A673 (cell line): ENCODE measurements at regions not wholly inside any gene's neighbourhood (a gene's known extent, or its start where the extent isn't known, plus 50 kb on each side); places are given as distances from the start of the nearest gene placed in this dataset.

Source experiments
- EZH2 ChIP-seq: fragments of 200-600 bp; sonication (generic); IDR thresholded peaks from 2 replicates; pipeline ENCODE4 v1.6.1; 2017; ENCODE audit warnings: borderline replicate concordance, low read depth, mild to moderate bottlenecking, mixed read lengths, antibody characterized with exemption, low read length; ENCODE audit not compliant: poor library complexity, severe bottlenecking
- TF ChIP-seq, protein P1 (sequence below): fragments of 300-800, 200-600 bp; sonication (generic); conservative IDR thresholded peaks from 2 replicates; pipeline ENCODE4 v1.5.1; 2017; ENCODE audit warnings: low read depth, mild to moderate bottlenecking, antibody characterized with exemption, low read length, moderate library complexity, mixed read lengths

- TF ChIP-seq, protein P1, sequence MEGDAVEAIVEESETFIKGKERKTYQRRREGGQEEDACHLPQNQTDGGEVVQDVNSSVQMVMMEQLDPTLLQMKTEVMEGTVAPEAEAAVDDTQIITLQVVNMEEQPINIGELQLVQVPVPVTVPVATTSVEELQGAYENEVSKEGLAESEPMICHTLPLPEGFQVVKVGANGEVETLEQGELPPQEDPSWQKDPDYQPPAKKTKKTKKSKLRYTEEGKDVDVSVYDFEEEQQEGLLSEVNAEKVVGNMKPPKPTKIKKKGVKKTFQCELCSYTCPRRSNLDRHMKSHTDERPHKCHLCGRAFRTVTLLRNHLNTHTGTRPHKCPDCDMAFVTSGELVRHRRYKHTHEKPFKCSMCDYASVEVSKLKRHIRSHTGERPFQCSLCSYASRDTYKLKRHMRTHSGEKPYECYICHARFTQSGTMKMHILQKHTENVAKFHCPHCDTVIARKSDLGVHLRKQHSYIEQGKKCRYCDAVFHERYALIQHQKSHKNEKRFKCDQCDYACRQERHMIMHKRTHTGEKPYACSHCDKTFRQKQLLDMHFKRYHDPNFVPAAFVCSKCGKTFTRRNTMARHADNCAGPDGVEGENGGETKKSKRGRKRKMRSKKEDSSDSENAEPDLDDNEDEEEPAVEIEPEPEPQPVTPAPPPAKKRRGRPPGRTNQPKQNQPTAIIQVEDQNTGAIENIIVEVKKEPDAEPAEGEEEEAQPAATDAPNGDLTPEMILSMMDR, result no peak
- no peak for TF ChIP-seq EZH2
Observed at GRCh38 chr16:59971264-59971663, 1237.1 kb upstream of the GOT2 start.
